HepG2 (cell line): ENCODE measurements at regions not wholly inside any gene's neighbourhood (a gene's known extent, or its start where the extent isn't known, plus 50 kb on each side); places are given as distances from the start of the nearest gene placed in this dataset.

Source experiments
- ATAC-seq: fragments of 200-7000 bp; cut with Tn5 transposase; 3 replicates; pipeline ENCODE4 v1.9.1; 2020; ENCODE audit warnings: mild to moderate bottlenecking, moderate library complexity
- BruUV-seq: library from RNA; stranded (reverse); fragments of 400-500 nt; replicated peaks from 2 replicates; lab custom pipeline; 2021; lab: Mats Ljungman, UMichigan
- CTCF ChIA-PET: fragments of 300-600 bp; formaldehyde crosslinking; extraction: SDS; loops from one replicate; lab custom pipeline; 2021; ENCODE audit warnings: low total read pairs, inconsistent platforms, low intra/inter-chr PET ratio; lab: Yijun Ruan, JAX
- POLR2A ChIA-PET: fragments of 350-600 bp; sonication (Branson Sonifier 250); formaldehyde crosslinking; loops from one replicate; lab custom pipeline; 2020; ENCODE audit warnings: antibody characterized with exemption, inconsistent platforms; lab: Yijun Ruan, JAX
- DNase-seq: peaks from one replicate; pipeline ENCODE4 v3.0.0-alpha.2; 2015; ENCODE audit warnings: low spot score
- FAIRE-seq: peaks from 3 replicates; lab custom pipeline; 2011; peaks lifted over from hg19 to GRCh38; lab: Jason Lieb, UNC
- H2AFZ ChIP-seq: one replicate; pipeline ENCODE4 v1.6.1; 2011; ENCODE audit warnings: low read length, inconsistent platforms
- H3K27ac ChIP-seq: fragments of 300-600 bp; 3 replicates; pipeline ENCODE4 v1.8.0; 2011; ENCODE audit warnings: mixed run types, mild to moderate bottlenecking, mixed read lengths, low read length, inconsistent platforms; ENCODE audit not compliant: insufficient read depth; ENCODE audit errors: extremely low read length
- H3K27me3 ChIP-seq, 2 experiments: fragments of 200-600 bp in 1 of 2; 2 replicates in 1 of 2; 3 replicates in 1 of 2; pipeline versions ENCODE4 v1.6.0 to v1.8.0; 2011; ENCODE audit warnings: low read length in 2 of 2, mild to moderate bottlenecking in 2 of 2, moderate library complexity in 2 of 2, inconsistent platforms in 1 of 2; ENCODE audit not compliant: insufficient read depth in 2 of 2, control insufficient read depth in 1 of 2
- H3K36me3 ChIP-seq, 2 experiments: fragments of 200-600 bp in 1 of 2; replicated peaks in 1 of 2; 2 replicates in 1 of 2; 3 replicates in 1 of 2; pipeline versions ENCODE4 v1.5.1 to v1.8.0; 2011; ENCODE audit warnings: low read length in 2 of 2, inconsistent platforms in 1 of 2; ENCODE audit not compliant: insufficient read depth in 2 of 2, control insufficient read depth in 1 of 2
- H3K4me1 ChIP-seq: 2 replicates; pipeline ENCODE4 v1.5.1; 2012; ENCODE audit warnings: low read length, inconsistent platforms; ENCODE audit not compliant: insufficient read depth
- H3K4me2 ChIP-seq: 2 replicates; pipeline ENCODE4 v1.6.0; 2011; ENCODE audit warnings: low read depth, low read length, inconsistent platforms
- H3K4me3 ChIP-seq, 3 experiments: fragments of 200-600 bp in 1 of 3; sonication (generic), shearing (Covaris generic) in 1 of 3; replicated peaks in 1 of 3; 2 replicates each; pipeline ENCODE4 v1.5.1; 2011 to 2016; ENCODE audit warnings: low read length in 3 of 3, inconsistent platforms in 2 of 3, low read depth in 2 of 3, mild to moderate bottlenecking in 2 of 3, control low read depth in 1 of 3, mixed read lengths in 1 of 3; ENCODE audit not compliant: insufficient read depth in 1 of 3
- H3K79me2 ChIP-seq: one replicate; pipeline ENCODE4 v1.6.1; 2011; ENCODE audit warnings: low read length, inconsistent platforms; ENCODE audit not compliant: insufficient read depth
- H3K9ac ChIP-seq: 2 replicates; pipeline ENCODE4 v1.6.0; 2011; ENCODE audit warnings: mild to moderate bottlenecking, low read depth, low read length, inconsistent platforms; ENCODE audit not compliant: insufficient read depth
- H3K9me3 ChIP-seq: 2 replicates; pipeline ENCODE4 v1.5.1; 2012; ENCODE audit warnings: mild to moderate bottlenecking, low read length
- H4K20me1 ChIP-seq: 2 replicates; pipeline ENCODE4 v1.6.0; 2011; ENCODE audit warnings: inconsistent platforms, mild to moderate bottlenecking, low read length, moderate library complexity; ENCODE audit not compliant: insufficient read depth
- ARNT2 ChIP-seq: sonication (generic); formaldehyde crosslinking; IDR thresholded peaks from 2 replicates; pipeline ENCODE4 v1.8.0; 2022; ENCODE audit warnings: mild to moderate bottlenecking, low read depth, missing genetic modification reagents, moderate library complexity
- ATM ChIP-seq: fragments of 450-650 bp; IDR thresholded peaks from 2 replicates; pipeline ENCODE4 v1.7.1; 2017; ENCODE audit warnings: mild to moderate bottlenecking, borderline replicate concordance
- ESRRA ChIP-seq: sonication (generic); formaldehyde crosslinking; IDR thresholded peaks from 2 replicates; pipeline ENCODE4 v1.5.1; 2020; ENCODE audit warnings: mild to moderate bottlenecking, low read depth, missing genetic modification reagents
- FOSL1 ChIP-seq: sonication (generic); formaldehyde crosslinking; IDR thresholded peaks from 2 replicates; pipeline ENCODE4 v1.9.0; 2021; ENCODE audit warnings: missing genetic modification reagents, borderline replicate concordance
- JUND ChIP-seq: sonication (generic); formaldehyde crosslinking; IDR thresholded peaks from 2 replicates; pipeline ENCODE4 v1.8.0; 2022; ENCODE audit warnings: mild to moderate bottlenecking, missing genetic modification reagents
- MTA3 ChIP-seq: sonication (generic); formaldehyde crosslinking; IDR thresholded peaks from 2 replicates; pipeline ENCODE4 v1.4.0; 2020; ENCODE audit warnings: missing genetic modification reagents
- NFIC ChIP-seq: IDR thresholded peaks from 2 replicates; pipeline ENCODE4 v1.6.1; 2012; ENCODE audit warnings: mild to moderate bottlenecking, low read length, inconsistent platforms
- POLR2AphosphoS2 ChIP-seq: IDR thresholded peaks from 2 replicates; pipeline ENCODE4 v1.6.1; 2011; ENCODE audit warnings: low read depth, low read length, improper control_type of control experiment
- PTBP1 ChIP-seq: fragments of 200-400 bp; formaldehyde crosslinking; IDR thresholded peaks from 2 replicates; pipeline ENCODE4 v1.6.1; 2018; ENCODE audit warnings: low read length, low read depth; ENCODE audit not compliant: poor library complexity, severe bottlenecking
- SKI ChIP-seq: fragments of 450-650 bp; IDR thresholded peaks from one replicate; pipeline ENCODE4 v1.6.1; 2018; ENCODE audit warnings: mild to moderate bottlenecking; ENCODE audit not compliant: partially characterized antibody
- TAF1 ChIP-seq: sonication (generic); formaldehyde crosslinking; IDR thresholded peaks from 2 replicates; pipeline ENCODE4 v1.4.0; 2020; ENCODE audit warnings: missing genetic modification reagents
- ZNF3 ChIP-seq: IDR thresholded peaks from 2 replicates; pipeline ENCODE4 v1.7.0; 2017; ENCODE audit warnings: inconsistent platforms
- ZSCAN12 ChIP-seq: sonication (generic); formaldehyde crosslinking; IDR thresholded peaks from 2 replicates; pipeline ENCODE4 v1.9.0; 2021; ENCODE audit warnings: mild to moderate bottlenecking, missing genetic modification reagents
- WGBS: methylation state at CpG from one replicate; pipeline ENCODE4 v1.1.6; 2017; ENCODE audit warnings: low lambda C conversion rate; 5-methylcytosine and 5-hydroxymethylcytosine counted together
- in situ Hi-C: cut with HindIII; loops from 2 replicates; pipeline ENCODE4 v1.10.0; 2017; ENCODE audit warnings: low pct_unique_long_range_greater_than_20kb; ENCODE audit not compliant: extremely low pct_ligation_motif_present
- intact Hi-C: fragments of 100-400 bp; cut with micrococcal nuclease; formaldehyde crosslinking; loops from one replicate; pipeline ENCODE4 v1.10.0; 2022; ENCODE audit not compliant: unreplicated experiment

DNA sequence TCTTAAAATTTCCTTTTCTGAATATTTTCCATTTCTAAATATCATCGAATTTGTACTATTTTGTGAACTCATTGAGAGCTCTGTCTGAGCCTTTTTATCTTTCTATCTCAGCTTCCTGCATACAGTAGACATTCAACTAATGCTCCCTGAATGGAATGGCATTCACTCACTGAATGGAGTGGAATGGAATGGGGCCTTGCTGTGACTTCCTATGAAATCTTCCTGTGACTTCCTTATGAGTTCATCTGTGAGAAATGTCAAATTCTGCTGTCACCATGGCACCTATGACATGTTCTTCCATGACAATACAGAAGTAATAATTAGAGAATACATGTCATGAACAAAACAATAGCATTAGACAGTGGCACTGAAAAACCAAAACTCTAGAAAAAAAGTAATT is 199.6 kb downstream of the NR4A2 start:
- ATAC-seq: no peak
- in situ Hi-C loops: no loop called here
- H3K79me2 ChIP-seq: no peaks in the 10 kb centered on the region
- H3K4me3 ChIP-seq: no peak overlapping the region
- no peaks in the 10 kb centered on the region for H3K4me1 ChIP-seq
- no peak overlapping the region for H3K9ac ChIP-seq
- no peak for TF ChIP-seq MTA3 (CRISPR knock-in tag)
- TF ChIP-seq ESRRA (CRISPR knock-in tag): no peak
- TF ChIP-seq ZNF3 (CRISPR knock-in tag): no peak
- TF ChIP-seq ARNT2 (CRISPR knock-in tag): no peak
- TF ChIP-seq PTBP1: no peak
- TF ChIP-seq POLR2AphosphoS2: no peak
- TF ChIP-seq SKI: no peak
- TF ChIP-seq ATM: no peak
- no peak for TF ChIP-seq NFIC
- no peak for TF ChIP-seq ZSCAN12 (CRISPR knock-in tag)
- no peak for TF ChIP-seq FOSL1 (CRISPR knock-in tag)
- no peak for TF ChIP-seq JUND (CRISPR knock-in tag)
- no peak for TF ChIP-seq TAF1 (CRISPR knock-in tag)
- no peaks in the 10 kb centered on the region for H3K36me3 ChIP-seq
- CTCF ChIA-PET: no interaction called here
- no peaks in the 10 kb centered on the region for H3K9me3 ChIP-seq
- H3K27ac ChIP-seq: no peak overlapping the region
- no peak overlapping the region for H3K4me2 ChIP-seq
- DNase-seq: no peak
- no peaks in the 10 kb centered on the region for H4K20me1 ChIP-seq
- WGBS: 23% methylated on average over 1 of the region's 1 CpG
- no peak overlapping the region for H2AFZ ChIP-seq
- no peak for FAIRE-seq
- BruUV-seq: no TSS peak
- POLR2A ChIA-PET: no interaction called here
- intact Hi-C loops: no loop called here
- H3K27me3 ChIP-seq: no peaks in the 10 kb centered on the region
